K562 (cell line): ENCODE measurements at regions not wholly inside any gene's neighbourhood (a gene's known extent, or its start where the extent isn't known, plus 50 kb on each side); places are given as distances from the start of the nearest gene placed in this dataset.

ENCODE experiments used
- ATAC-seq: fragments of 200-7000 bp; cut with Tn5 transposase; 3 replicates; pipeline ENCODE4 v1.9.1; 2020; ENCODE audit warnings: moderate library complexity
- BruUV-seq: library from RNA; stranded (reverse); fragments of 400-500 nt; replicated peaks from 2 replicates; lab custom pipeline; 2021; lab: Mats Ljungman, UMichigan
- CTCF ChIA-PET: fragments of 300-600 bp; formaldehyde crosslinking; extraction: SDS; loops from one replicate; lab custom pipeline; 2021; ENCODE audit warnings: low intra/inter-chr PET ratio; lab: Yijun Ruan, JAX
- POLR2A ChIA-PET: fragments of 300-600, 350-650 bp; sonication (Branson Sonifier 250); formaldehyde crosslinking; extraction: SDS; loops from one replicate; lab custom pipeline; 2021; ENCODE audit warnings: antibody characterized with exemption, inconsistent platforms; lab: Yijun Ruan, JAX
- DNase-seq, 4 experiments: peaks; one replicate each; pipeline versions ENCODE4 v3.0.0 to v3.0.0-alpha.2; 2011 to 2018; ENCODE audit warnings: low spot score in 3 of 4, mixed read lengths in 3 of 4; ENCODE audit errors: extremely low read depth in 1 of 4
- FAIRE-seq: peaks from 2 replicates; lab custom pipeline; 2011; peaks lifted over from hg19 to GRCh38; lab: Jason Lieb, UNC
- H2AFZ ChIP-seq: 2 replicates; pipeline ENCODE4 v1.6.0; 2011; ENCODE audit warnings: low read depth, low read length, control low read depth, inconsistent platforms
- H3K27ac ChIP-seq: fragments of 200-600 bp; 3 replicates; pipeline ENCODE4 v1.8.0; 2011; ENCODE audit warnings: low read depth, mild to moderate bottlenecking, control low read depth, inconsistent platforms, low read length, moderate library complexity, mixed read lengths; ENCODE audit errors: extremely low read depth
- H3K27me3 ChIP-seq, 2 experiments: fragments of 300-600 bp in 1 of 2; 2 replicates in 1 of 2; 3 replicates in 1 of 2; pipeline versions ENCODE4 v1.6.0 to v1.8.0; 2011; ENCODE audit warnings: inconsistent platforms in 2 of 2, low read length in 2 of 2, mild to moderate bottlenecking in 1 of 2, mixed read lengths in 1 of 2, moderate library complexity in 1 of 2; ENCODE audit not compliant: control insufficient read depth in 2 of 2, insufficient read depth in 2 of 2
- H3K36me3 ChIP-seq: fragments of 300-600 bp; 3 replicates; pipeline ENCODE4 v1.8.0; 2011; ENCODE audit warnings: mild to moderate bottlenecking, low read length, inconsistent platforms; ENCODE audit not compliant: control insufficient read depth, insufficient read depth
- H3K4me1 ChIP-seq, 2 experiments: fragments of 200-600 bp in 1 of 2; replicated peaks in 1 of 2; 2 replicates in 1 of 2; 3 replicates in 1 of 2; pipeline versions ENCODE4 v1.5.1 to v1.8.0; 2011; ENCODE audit warnings: inconsistent platforms in 2 of 2, low read length in 2 of 2, mild to moderate bottlenecking in 1 of 2, mixed read lengths in 1 of 2, moderate library complexity in 1 of 2; ENCODE audit not compliant: control insufficient read depth in 2 of 2, insufficient read depth in 2 of 2
- H3K4me2 ChIP-seq: 2 replicates; pipeline ENCODE4 v1.6.1; 2011; ENCODE audit warnings: low read length, control low read depth, inconsistent platforms, mixed read lengths; ENCODE audit not compliant: insufficient read depth
- H3K4me3 ChIP-seq: fragments of 200-600 bp; sonication (generic), shearing (Covaris generic); 2 replicates; pipeline ENCODE4 v1.5.1; 2016; ENCODE audit warnings: control low read depth, inconsistent platforms
- H3K79me2 ChIP-seq: fragments of 200-600 bp; 3 replicates; pipeline ENCODE4 v1.8.0; 2011; ENCODE audit warnings: low read length, inconsistent platforms; ENCODE audit not compliant: control insufficient read depth, insufficient read depth
- H3K9ac ChIP-seq, 2 experiments: 2 replicates each; pipeline versions ENCODE4 v1.6.0 to v1.6.1; 2011; ENCODE audit warnings: low read depth in 2 of 2, low read length in 2 of 2, control low read depth in 1 of 2, inconsistent platforms in 1 of 2, mild to moderate bottlenecking in 1 of 2, mixed read lengths in 1 of 2; ENCODE audit not compliant: insufficient read depth in 1 of 2
- H3K9me1 ChIP-seq: one replicate; pipeline ENCODE4 v1.6.0; 2011; ENCODE audit warnings: inconsistent platforms, mild to moderate bottlenecking, low read length, moderate library complexity; ENCODE audit not compliant: control insufficient read depth, insufficient read depth
- H3K9me3 ChIP-seq: replicated peaks from 2 replicates; pipeline ENCODE4 v1.5.1; 2011; ENCODE audit warnings: low read depth, low read length, inconsistent platforms; ENCODE audit not compliant: control insufficient read depth, insufficient read depth
- H4K20me1 ChIP-seq: replicated peaks from 2 replicates; pipeline ENCODE4 v1.6.1; 2011; ENCODE audit warnings: low read length, inconsistent platforms, mixed read lengths; ENCODE audit not compliant: control insufficient read depth, insufficient read depth
- BCOR ChIP-seq: fragments of 450-650 bp; IDR thresholded peaks from 2 replicates; pipeline ENCODE4 v1.6.1; 2016
- CHD7 ChIP-seq: fragments of 200-600 bp; sonication (generic); IDR thresholded peaks from one replicate; pipeline ENCODE4 v1.6.1; 2012; ENCODE audit warnings: mild to moderate bottlenecking, low read depth, low read length, inconsistent platforms
- HIVEP1 ChIP-seq: fragments of 250-450 bp; sonication (Bioruptor Pico); IDR thresholded peaks from 2 replicates; pipeline ENCODE4 v1.4.0; 2020; ENCODE audit warnings: mild to moderate bottlenecking
- PATZ1 ChIP-seq: fragments of 250-450 bp; sonication (Bioruptor Pico); IDR thresholded peaks from 2 replicates; pipeline ENCODE4 v1.5.0; 2020; ENCODE audit warnings: mild to moderate bottlenecking, borderline replicate concordance
- ZFP36 ChIP-seq: fragments of 150-350 bp; IDR thresholded peaks from 2 replicates; pipeline ENCODE4 v1.6.1; 2018; ENCODE audit warnings: low read length, low read depth; ENCODE audit not compliant: partially characterized antibody
- ZNF280A ChIP-seq: fragments of 450-650 bp; IDR thresholded peaks from 2 replicates; pipeline ENCODE4 v1.6.1; 2018; ENCODE audit warnings: mild to moderate bottlenecking, low read depth; ENCODE audit not compliant: partially characterized antibody
- WGBS: fragments of 100-300 bp; shearing (Covaris generic); methylation state at CpG from one replicate; pipeline ENCODE4 v1.1.6; 2016; ENCODE audit warnings: low coverage, mixed read lengths; ENCODE audit not compliant: insufficient coverage; ENCODE audit errors: missing lambda C conversion rate; 5-methylcytosine and 5-hydroxymethylcytosine counted together
- in situ Hi-C: fragments of 300-500 bp; cut with MboI; formaldehyde crosslinking; loops from 4 replicates; pipeline ENCODE4 v1.15.0; 2018; ENCODE audit warnings: inconsistent platforms, mixed read lengths
- intact Hi-C: fragments of 100-400 bp; cut with micrococcal nuclease; formaldehyde crosslinking; loops from 2 replicates; pipeline ENCODE4 v1.14.2; 2022

- H3K4me1 ChIP-seq = no peaks in the 10 kb centered on the region
- no peak overlapping the region for H3K4me2 ChIP-seq
- FAIRE-seq = no peak
- H3K36me3 ChIP-seq = no peaks in the 10 kb centered on the region
- no peak overlapping the region for H3K4me3 ChIP-seq
- no peaks in the 10 kb centered on the region; a peak in 1 of 5 replicates for H3K27me3 ChIP-seq
- POLR2A ChIA-PET = no interaction called here
- BruUV-seq = no TSS peak
- CTCF ChIA-PET = no interaction called here
- H3K9me3 ChIP-seq = no peaks in the 10 kb centered on the region; the same call in 1 of the 2 replicates
- peaks cover 10% of the 10 kb centered on the region for H4K20me1 ChIP-seq
- H3K79me2 ChIP-seq = no peaks in the 10 kb centered on the region
- no peak overlapping the region for H2AFZ ChIP-seq
- H3K27ac ChIP-seq = no peak overlapping the region
- no peak overlapping the region for H3K9ac ChIP-seq
- no peak for DNase-seq
- in situ Hi-C loops = no loop called here
- ATAC-seq = no peak
- 0% methylated on average over 8 of the region's 8 CpGs for WGBS
- intact Hi-C loops = no loop called here
- no peaks in the 10 kb centered on the region for H3K9me1 ChIP-seq
- TF ChIP-seq ZNF280A (no peak), PATZ1 (CRISPR knock-in tag) (no peak), BCOR (peak; percentile 51), CHD7 (no peak), ZFP36 (peak; percentile 57), HIVEP1 (CRISPR knock-in tag) (no peak)
Measured at GRCh38 chr1:29457496-29458368, 221.4 kb downstream of the PTPRU start.
